Fibroblast of lung (primary cell): ENCODE measurements at regions not wholly inside any gene's neighbourhood (a gene's known extent, or its start where the extent isn't known, plus 50 kb on each side); places are given as distances from the start of the nearest gene placed in this dataset.

Source experiments
- DNase-seq, 2 donors: peaks; one replicate each; pipeline versions ENCODE4 v3.0.0 to v3.0.0-alpha.2; 2010; ENCODE audit warnings: low read depth in 2 of 2
- H2AFZ ChIP-seq: 2 replicates; pipeline ENCODE4 v1.5.1; 2012; ENCODE audit warnings: low read length, control low read depth, inconsistent platforms
- H3K27ac ChIP-seq: 2 replicates; pipeline ENCODE4 v1.5.1; 2011; ENCODE audit warnings: low read length, control low read depth; ENCODE audit not compliant: insufficient read depth
- H3K27me3 ChIP-seq: 2 replicates; pipeline ENCODE4 v1.5.1; 2011; ENCODE audit warnings: mild to moderate bottlenecking, low read length; ENCODE audit not compliant: control insufficient read depth, insufficient read depth
- H3K36me3 ChIP-seq: 2 replicates; pipeline ENCODE4 v1.5.1; 2011; ENCODE audit warnings: low read length; ENCODE audit not compliant: control insufficient read depth, insufficient read depth
- H3K4me1 ChIP-seq: 2 replicates; pipeline ENCODE4 v1.5.1; 2011; ENCODE audit warnings: low read length; ENCODE audit not compliant: control insufficient read depth, insufficient read depth; ENCODE audit errors: extremely low read depth
- H3K4me2 ChIP-seq: 2 replicates; pipeline ENCODE4 v1.5.1; 2011; ENCODE audit warnings: low read length, control low read depth; ENCODE audit not compliant: insufficient read depth; ENCODE audit errors: extremely low read depth
- H3K4me3 ChIP-seq, 4 experiments: fragments of 200-600 bp in 1 of 4; sonication (generic) in 1 of 4; replicated peaks in 1 of 4; 2 replicates each; pipeline ENCODE4 v1.5.1; 2011 to 2016; ENCODE audit warnings: low read length in 4 of 4, low read depth in 3 of 4, mild to moderate bottlenecking in 3 of 4, control low read depth in 2 of 4, inconsistent platforms in 1 of 4, mixed read lengths in 1 of 4; ENCODE audit not compliant: insufficient read depth in 1 of 4; ENCODE audit errors: control extremely low read depth in 1 of 4
- H3K79me2 ChIP-seq: 2 replicates; pipeline ENCODE4 v1.5.1; 2012; ENCODE audit warnings: mild to moderate bottlenecking, low read length, inconsistent platforms; ENCODE audit not compliant: control insufficient read depth, insufficient read depth
- H3K9ac ChIP-seq: 2 replicates; pipeline ENCODE4 v1.5.1; 2011; ENCODE audit warnings: mild to moderate bottlenecking, low read length, control low read depth; ENCODE audit not compliant: insufficient read depth
- H3K9me3 ChIP-seq: 2 replicates; pipeline ENCODE4 v1.5.1; 2012; ENCODE audit warnings: low read depth, low read length; ENCODE audit not compliant: control insufficient read depth, insufficient read depth
- H4K20me1 ChIP-seq: 2 replicates; pipeline ENCODE4 v1.5.1; 2011; ENCODE audit warnings: low read length; ENCODE audit not compliant: control insufficient read depth, insufficient read depth; ENCODE audit errors: extremely low read depth
- EZH2 ChIP-seq: IDR thresholded peaks from 2 replicates; pipeline ENCODE4 v1.5.1; 2012; ENCODE audit warnings: low read length, control low read depth, mild to moderate bottlenecking; ENCODE audit errors: missing control alignments
- TF ChIP-seq, protein P1 (sequence below), 2 donors: IDR thresholded peaks in 1 of 2; conservative IDR thresholded peaks in 1 of 2; 1 replicate in 1 of 2; 2 replicates in 1 of 2; pipeline ENCODE4 v1.5.1; 2011 to 2012; ENCODE audit warnings: low read length in 2 of 2, control low read depth in 1 of 2, inconsistent platforms in 1 of 2, low read depth in 1 of 2, mild to moderate bottlenecking in 1 of 2

DNA sequence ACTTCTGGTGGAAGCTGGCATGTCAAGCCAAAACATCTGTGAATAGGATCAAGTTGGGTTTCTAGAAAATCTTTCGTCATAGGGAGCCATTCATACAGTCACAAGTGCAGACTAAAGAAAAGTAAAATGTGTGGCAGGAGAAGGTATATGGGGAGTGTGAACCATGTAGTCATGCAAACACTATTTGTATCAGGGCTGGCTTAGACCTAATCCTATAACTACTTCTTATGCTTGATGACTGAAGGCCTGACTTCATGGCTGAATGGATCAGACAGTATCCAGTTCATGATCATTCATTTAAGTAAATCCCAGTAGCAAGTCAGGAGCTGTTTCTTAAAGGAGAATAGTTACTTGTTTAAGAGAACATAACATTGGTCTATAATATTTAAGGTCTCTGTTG, 63.8 kb upstream of the DAPK1 start:
- no peak overlapping the region for H3K9ac ChIP-seq
- H2AFZ ChIP-seq, result no peak overlapping the region
- no peaks in the 10 kb centered on the region for H4K20me1 ChIP-seq
- no peaks in the 10 kb centered on the region for H3K27me3 ChIP-seq
- DNase-seq, result no peak
- H3K4me3 ChIP-seq, result no peak overlapping the region
- H3K27ac ChIP-seq, result no peak overlapping the region
- no peaks in the 10 kb centered on the region for H3K9me3 ChIP-seq
- H3K79me2 ChIP-seq, result no peaks in the 10 kb centered on the region
- no peak overlapping the region for H3K4me2 ChIP-seq
- TF ChIP-seq, protein P1, sequence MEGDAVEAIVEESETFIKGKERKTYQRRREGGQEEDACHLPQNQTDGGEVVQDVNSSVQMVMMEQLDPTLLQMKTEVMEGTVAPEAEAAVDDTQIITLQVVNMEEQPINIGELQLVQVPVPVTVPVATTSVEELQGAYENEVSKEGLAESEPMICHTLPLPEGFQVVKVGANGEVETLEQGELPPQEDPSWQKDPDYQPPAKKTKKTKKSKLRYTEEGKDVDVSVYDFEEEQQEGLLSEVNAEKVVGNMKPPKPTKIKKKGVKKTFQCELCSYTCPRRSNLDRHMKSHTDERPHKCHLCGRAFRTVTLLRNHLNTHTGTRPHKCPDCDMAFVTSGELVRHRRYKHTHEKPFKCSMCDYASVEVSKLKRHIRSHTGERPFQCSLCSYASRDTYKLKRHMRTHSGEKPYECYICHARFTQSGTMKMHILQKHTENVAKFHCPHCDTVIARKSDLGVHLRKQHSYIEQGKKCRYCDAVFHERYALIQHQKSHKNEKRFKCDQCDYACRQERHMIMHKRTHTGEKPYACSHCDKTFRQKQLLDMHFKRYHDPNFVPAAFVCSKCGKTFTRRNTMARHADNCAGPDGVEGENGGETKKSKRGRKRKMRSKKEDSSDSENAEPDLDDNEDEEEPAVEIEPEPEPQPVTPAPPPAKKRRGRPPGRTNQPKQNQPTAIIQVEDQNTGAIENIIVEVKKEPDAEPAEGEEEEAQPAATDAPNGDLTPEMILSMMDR (conservative IDR thresholded peaks at IDR 0.05 in 1 of 2, IDR thresholded peaks at IDR 0.05 in 1 of 2; ENCODE audit: low read depth in 1 of 2, low read length in 2 of 2), result no peak
- no peak for TF ChIP-seq EZH2
- H3K36me3 ChIP-seq, result no peaks in the 10 kb centered on the region
- no peaks in the 10 kb centered on the region for H3K4me1 ChIP-seq

DNA sequence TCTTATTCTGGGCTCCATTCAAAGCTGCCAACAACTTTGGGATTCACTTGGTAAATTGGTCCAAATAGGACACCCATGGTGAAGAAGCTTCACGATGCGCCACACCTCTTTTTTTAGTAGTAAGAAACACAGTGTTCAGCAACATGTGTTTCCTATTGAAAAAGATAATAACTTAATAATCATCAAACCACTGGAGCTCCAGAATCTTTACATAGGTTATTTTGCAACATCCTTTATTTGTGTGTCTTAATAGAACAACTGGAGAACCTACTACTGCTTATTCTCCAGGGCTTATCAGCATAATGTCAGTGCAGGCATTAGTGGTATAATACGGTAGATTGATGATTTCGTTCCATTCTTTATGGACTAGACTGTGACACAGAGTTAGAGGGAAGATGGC, 63.3 kb upstream of the DAPK1 start:
- no peak overlapping the region for H3K27ac ChIP-seq
- no peak for TF ChIP-seq EZH2
- TF ChIP-seq, protein P1 (conservative IDR thresholded peaks at IDR 0.05 in 1 of 2, IDR thresholded peaks at IDR 0.05 in 1 of 2; ENCODE audit: low read depth in 1 of 2, low read length in 2 of 2), result no peak
- no peak overlapping the region for H3K4me2 ChIP-seq
- H3K79me2 ChIP-seq, result no peaks in the 10 kb centered on the region
- DNase-seq, result no peak
- no peaks in the 10 kb centered on the region for H3K9me3 ChIP-seq
- no peaks in the 10 kb centered on the region for H3K4me1 ChIP-seq
- no peaks in the 10 kb centered on the region for H3K27me3 ChIP-seq
- no peaks in the 10 kb centered on the region for H4K20me1 ChIP-seq
- H2AFZ ChIP-seq, result no peak overlapping the region
- H3K9ac ChIP-seq, result no peak overlapping the region
- no peaks in the 10 kb centered on the region for H3K36me3 ChIP-seq
- H3K4me3 ChIP-seq, result no peak overlapping the region

DNA sequence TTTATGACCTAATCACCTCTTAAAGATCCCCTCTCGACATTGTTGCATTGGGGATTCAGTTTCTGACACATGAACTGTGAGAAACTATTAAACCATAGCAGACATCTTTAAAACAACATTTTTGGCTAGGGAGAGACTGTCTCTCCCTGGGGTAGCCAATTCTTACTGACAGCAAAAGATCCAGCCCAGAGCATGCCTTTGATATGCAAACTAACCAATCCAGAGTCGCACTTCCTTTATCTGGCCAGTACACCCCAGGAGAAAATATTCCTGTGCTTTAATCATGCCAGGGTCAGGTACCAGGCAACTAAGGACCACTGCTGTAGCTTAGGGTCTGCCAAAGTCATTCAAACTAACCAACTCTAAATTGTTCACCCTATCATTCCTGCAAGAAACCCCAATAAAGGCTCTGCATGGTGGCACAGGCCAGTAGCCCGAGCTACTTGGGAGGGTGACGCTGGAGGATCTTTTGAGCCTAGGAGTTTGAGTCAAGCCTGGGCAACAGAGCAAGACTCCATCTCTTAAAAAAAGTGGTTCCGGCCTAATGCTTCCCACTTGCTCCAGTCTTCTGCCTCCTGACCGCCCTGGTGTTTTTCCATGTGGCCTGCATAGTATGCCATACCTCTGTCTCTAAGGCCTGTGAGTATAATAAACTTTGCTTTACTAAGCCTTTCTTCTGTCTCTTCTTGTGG, 62.3 kb upstream of the DAPK1 start:
- Histone ChIP-seq H3K9ac (no peak overlapping the region), H3K4me1 (no peaks in the 10 kb centered on the region), H3K9me3 (no peaks in the 10 kb centered on the region), H3K79me2 (no peaks in the 10 kb centered on the region), H3K27ac (no peak overlapping the region), H3K36me3 (no peaks in the 10 kb centered on the region), H3K27me3 (no peaks in the 10 kb centered on the region), H3K4me2 (no peak overlapping the region), H2AFZ (no peak overlapping the region), H3K4me3 (no peak overlapping the region), H4K20me1 (no peaks in the 10 kb centered on the region)
- no peak for DNase-seq
- TF ChIP-seq EZH2, result no peak
